ENCODE measurements at regions not wholly inside any gene's neighbourhood (a gene's known extent, or its start where the extent isn't known, plus 50 kb on each side); places are given as distances from the start of the nearest gene placed in this dataset.

DNA sequence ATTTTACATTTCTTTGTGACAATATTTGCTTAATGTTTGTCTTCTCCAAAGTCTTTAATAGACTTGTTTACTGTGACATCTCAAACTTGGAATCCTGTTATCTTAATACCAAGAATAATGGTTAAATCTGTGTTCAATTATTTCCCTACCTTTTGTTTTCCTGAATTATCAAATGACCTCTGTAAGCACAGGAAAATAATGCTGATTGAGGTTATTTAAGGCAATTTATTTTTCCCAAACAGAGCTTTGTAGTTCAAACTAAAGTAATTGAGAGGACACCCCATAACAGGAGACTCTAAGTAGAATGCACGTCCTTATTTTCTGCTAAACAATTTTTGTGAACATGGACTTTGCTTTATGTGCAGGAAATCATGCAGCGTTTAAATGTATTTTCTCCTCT, 195.0 kb downstream of the BTBD3 start:
- no peaks in the 10 kb centered on the region for H3K36me3 Mint-ChIP-seq (ENCODE audit: insufficient read depth in 1 of 3, low read depth in 3 of 3)
- Histone ChIP-seq H4K20me1 (ENCODE audit: control insufficient read depth, insufficient read depth, insufficient read length) (no peaks in the 10 kb centered on the region), H3K4ac (ENCODE audit: low read depth, low read length) (no peak overlapping the region), H2BK20ac (ENCODE audit: low read depth, low read length, poor library complexity, severe bottlenecking) (no peak overlapping the region), H2BK120ac (ENCODE audit: low read depth, low read length, poor library complexity, severe bottlenecking) (no peak overlapping the region), H3K18ac (ENCODE audit: insufficient read length, low read depth, low read length) (no peak overlapping the region), H3K4me1 (ENCODE audit: insufficient read depth, low read length) (no peaks in the 10 kb centered on the region), H3K4me2 (ENCODE audit: insufficient read depth, insufficient read length, low read length) (no peak overlapping the region), H3K27ac (ENCODE audit: insufficient read length, low read depth, low read length) (no peak overlapping the region), H3K56ac (ENCODE audit: insufficient read length, low read depth, low read length) (no peak overlapping the region), H3K23ac (ENCODE audit: insufficient read length, low read depth, low read length) (no peak overlapping the region), H2BK5ac (ENCODE audit: insufficient read length, low read length) (no peak overlapping the region), H4K5ac (ENCODE audit: insufficient read length, low read depth, low read length) (no peak overlapping the region), H3K14ac (ENCODE audit: insufficient read depth, low read length) (no peak overlapping the region), H3K27me3 (ENCODE audit: insufficient read depth, low read length) (no peaks in the 10 kb centered on the region), H3K79me2 (ENCODE audit: insufficient read depth, low read length) (no peaks in the 10 kb centered on the region), H2AK5ac (ENCODE audit: insufficient read length, low read length) (no peak overlapping the region), H4K91ac (ENCODE audit: insufficient read length, low read depth, low read length) (no peak overlapping the region), H2AFZ (ENCODE audit: low read length) (no peak overlapping the region), H2BK12ac (ENCODE audit: insufficient read length, low read depth, low read length) (no peak overlapping the region), H2BK15ac (ENCODE audit: low read depth, low read length) (no peak overlapping the region), H3T11ph (ENCODE audit: low read length) (no peak overlapping the region), H3K23me2 (ENCODE audit: insufficient read length, low read depth, low read length, poor library complexity, severe bottlenecking) (no peaks in the 10 kb centered on the region), H4K8ac (replicated peaks; ENCODE audit: insufficient read length, low read depth, low read length) (no peak overlapping the region), H3K9me3 (ENCODE audit: control insufficient read depth, low read depth, low read length) (no peaks in the 10 kb centered on the region), H3K9ac (ENCODE audit: extremely low read depth, insufficient read length, low read length) (no peak overlapping the region), H3K79me1 (ENCODE audit: insufficient read depth, low read depth, low read length, poor library complexity, severe bottlenecking) (no peaks in the 10 kb centered on the region)
- no CpG with 5 or more reads among the region's 2 CpGs for WGBS (ENCODE audit: extremely low coverage, insufficient read length, low lambda C conversion rate)
- TF ChIP-seq, protein P1, sequence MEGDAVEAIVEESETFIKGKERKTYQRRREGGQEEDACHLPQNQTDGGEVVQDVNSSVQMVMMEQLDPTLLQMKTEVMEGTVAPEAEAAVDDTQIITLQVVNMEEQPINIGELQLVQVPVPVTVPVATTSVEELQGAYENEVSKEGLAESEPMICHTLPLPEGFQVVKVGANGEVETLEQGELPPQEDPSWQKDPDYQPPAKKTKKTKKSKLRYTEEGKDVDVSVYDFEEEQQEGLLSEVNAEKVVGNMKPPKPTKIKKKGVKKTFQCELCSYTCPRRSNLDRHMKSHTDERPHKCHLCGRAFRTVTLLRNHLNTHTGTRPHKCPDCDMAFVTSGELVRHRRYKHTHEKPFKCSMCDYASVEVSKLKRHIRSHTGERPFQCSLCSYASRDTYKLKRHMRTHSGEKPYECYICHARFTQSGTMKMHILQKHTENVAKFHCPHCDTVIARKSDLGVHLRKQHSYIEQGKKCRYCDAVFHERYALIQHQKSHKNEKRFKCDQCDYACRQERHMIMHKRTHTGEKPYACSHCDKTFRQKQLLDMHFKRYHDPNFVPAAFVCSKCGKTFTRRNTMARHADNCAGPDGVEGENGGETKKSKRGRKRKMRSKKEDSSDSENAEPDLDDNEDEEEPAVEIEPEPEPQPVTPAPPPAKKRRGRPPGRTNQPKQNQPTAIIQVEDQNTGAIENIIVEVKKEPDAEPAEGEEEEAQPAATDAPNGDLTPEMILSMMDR (conservative IDR thresholded peaks at IDR 0.05) = no peak
- no peak overlapping the region for H3K4me3 Mint-ChIP-seq
- H3K9me3 Mint-ChIP-seq = no peaks in the 10 kb centered on the region
- no peak for DNase-seq
- H3K27ac Mint-ChIP-seq = no peak overlapping the region
- H3K27me3 Mint-ChIP-seq (ENCODE audit: low read depth) = no peaks in the 10 kb centered on the region
- H3K4me1 Mint-ChIP-seq = peaks cover 0 to 3% of the 10 kb centered on the region in 2 experiments; a peak in 1 of 4 replicates
